IMR-90 (cell line): ENCODE measurements at regions not wholly inside any gene's neighbourhood (a gene's known extent, or its start where the extent isn't known, plus 50 kb on each side); places are given as distances from the start of the nearest gene placed in this dataset.

ENCODE experiments used
- MAFK ChIP-seq: IDR thresholded peaks from 2 replicates; pipeline ENCODE4 v1.6.1; 2012; ENCODE audit warnings: low read depth, low read length, improper control_type of control experiment
- POLR2A ChIP-seq: IDR thresholded peaks from 2 replicates; pipeline ENCODE4 v1.6.1; 2012; ENCODE audit warnings: mild to moderate bottlenecking, low read depth, low read length
- RAD21 ChIP-seq: IDR thresholded peaks from 2 replicates; pipeline ENCODE4 v1.6.1; 2012; ENCODE audit warnings: low read length, improper control_type of control experiment
- TF ChIP-seq, protein P1 (sequence below): conservative IDR thresholded peaks from 2 replicates; pipeline ENCODE4 v1.5.1; 2012; ENCODE audit warnings: mild to moderate bottlenecking, low read depth, low read length, improper control_type of control experiment
- TF ChIP-seq, protein P2 (sequence below): fragments of 150-350 bp; IDR thresholded peaks from 2 replicates; pipeline ENCODE4 v1.6.1; 2017; ENCODE audit warnings: mild to moderate bottlenecking, antibody characterized with exemption, low read length, low read depth

DNA sequence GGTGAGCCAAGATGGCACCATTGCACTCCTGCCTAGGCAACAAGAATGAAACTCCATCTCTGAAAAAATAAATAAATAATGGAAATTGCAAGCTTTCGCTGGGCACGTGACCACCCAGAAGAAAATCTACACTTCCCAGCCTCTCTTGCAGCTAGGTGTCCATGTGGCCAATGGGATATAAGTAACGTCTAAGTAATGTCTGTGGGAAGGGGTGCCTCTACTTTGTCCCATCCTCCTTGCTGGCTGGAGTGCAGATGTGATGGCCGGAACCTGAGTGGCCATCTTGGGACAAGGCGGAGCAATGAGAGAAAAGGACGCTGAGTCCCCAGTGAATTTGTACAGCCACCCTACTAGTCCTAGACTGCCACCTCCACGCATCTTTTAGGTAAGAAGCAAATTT lies 99.8 kb upstream of the PTPN1 start:
- TF ChIP-seq MAFK (no peak), POLR2A (no peak), RAD21 (no peak)
- TF ChIP-seq, protein P1, sequence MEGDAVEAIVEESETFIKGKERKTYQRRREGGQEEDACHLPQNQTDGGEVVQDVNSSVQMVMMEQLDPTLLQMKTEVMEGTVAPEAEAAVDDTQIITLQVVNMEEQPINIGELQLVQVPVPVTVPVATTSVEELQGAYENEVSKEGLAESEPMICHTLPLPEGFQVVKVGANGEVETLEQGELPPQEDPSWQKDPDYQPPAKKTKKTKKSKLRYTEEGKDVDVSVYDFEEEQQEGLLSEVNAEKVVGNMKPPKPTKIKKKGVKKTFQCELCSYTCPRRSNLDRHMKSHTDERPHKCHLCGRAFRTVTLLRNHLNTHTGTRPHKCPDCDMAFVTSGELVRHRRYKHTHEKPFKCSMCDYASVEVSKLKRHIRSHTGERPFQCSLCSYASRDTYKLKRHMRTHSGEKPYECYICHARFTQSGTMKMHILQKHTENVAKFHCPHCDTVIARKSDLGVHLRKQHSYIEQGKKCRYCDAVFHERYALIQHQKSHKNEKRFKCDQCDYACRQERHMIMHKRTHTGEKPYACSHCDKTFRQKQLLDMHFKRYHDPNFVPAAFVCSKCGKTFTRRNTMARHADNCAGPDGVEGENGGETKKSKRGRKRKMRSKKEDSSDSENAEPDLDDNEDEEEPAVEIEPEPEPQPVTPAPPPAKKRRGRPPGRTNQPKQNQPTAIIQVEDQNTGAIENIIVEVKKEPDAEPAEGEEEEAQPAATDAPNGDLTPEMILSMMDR, result no peak
- TF ChIP-seq, protein P2, sequence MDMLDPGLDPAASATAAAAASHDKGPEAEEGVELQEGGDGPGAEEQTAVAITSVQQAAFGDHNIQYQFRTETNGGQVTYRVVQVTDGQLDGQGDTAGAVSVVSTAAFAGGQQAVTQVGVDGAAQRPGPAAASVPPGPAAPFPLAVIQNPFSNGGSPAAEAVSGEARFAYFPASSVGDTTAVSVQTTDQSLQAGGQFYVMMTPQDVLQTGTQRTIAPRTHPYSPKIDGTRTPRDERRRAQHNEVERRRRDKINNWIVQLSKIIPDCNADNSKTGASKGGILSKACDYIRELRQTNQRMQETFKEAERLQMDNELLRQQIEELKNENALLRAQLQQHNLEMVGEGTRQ, result no peak
